ENCODE measurements at regions not wholly inside any gene's neighbourhood (a gene's known extent, or its start where the extent isn't known, plus 50 kb on each side); places are given as distances from the start of the nearest gene placed in this dataset.

DNA sequence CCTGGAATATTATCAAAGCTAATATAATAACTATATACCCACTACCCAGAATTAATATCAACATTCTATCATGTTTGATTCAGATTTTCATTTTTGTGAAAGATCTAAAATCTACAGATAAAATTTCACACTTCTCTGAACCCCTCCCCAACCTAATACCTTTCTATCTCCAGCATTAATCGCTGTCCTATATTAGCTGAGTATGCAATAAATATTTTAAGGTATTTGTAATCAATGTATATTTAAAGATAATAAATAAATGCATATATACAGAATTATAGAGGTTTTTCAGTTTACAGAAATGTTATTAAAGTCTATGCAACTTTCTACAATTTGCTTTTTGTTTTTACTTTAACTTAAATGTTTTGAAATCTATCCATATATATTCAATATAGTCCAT, 156.7 kb upstream of the NRSN1 start:
- intact Hi-C loops (cut with micrococcal nuclease; ENCODE audit: unreplicated experiment): no loop called here
- no TSS peak for BruUV-seq (replicated peaks)
- ATAC-seq: no peak

DNA sequence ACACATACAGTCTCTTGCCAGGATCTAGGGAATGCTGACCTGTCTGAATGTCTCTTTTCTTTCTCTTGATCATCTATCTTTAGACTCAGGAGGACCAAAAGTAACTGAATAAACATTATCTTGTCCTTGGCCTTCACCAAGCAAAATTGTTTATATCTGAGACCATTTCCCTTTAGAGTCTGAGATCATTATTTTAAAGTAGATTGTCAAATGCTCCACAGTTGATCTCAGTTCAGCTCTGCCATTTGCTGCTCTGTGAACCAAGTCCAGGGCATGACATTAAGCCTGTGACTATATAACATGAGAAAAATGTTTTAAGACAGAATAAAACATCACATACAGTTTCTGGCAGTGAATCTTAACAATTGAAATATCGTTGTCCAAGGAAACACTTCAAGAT, 148.3 kb upstream of the NRSN1 start:
- no peak overlapping the region for H3K9ac ChIP-seq (ENCODE audit: insufficient read depth, low read depth, low read length)
- intact Hi-C loops (cut with micrococcal nuclease; ENCODE audit: unreplicated experiment) (no loop called here), in situ Hi-C loops (cut with HindIII; ENCODE audit: extremely low pct_ligation_motif_present, low pct_unique_long_range_greater_than_20kb) (no loop called here)
- no peaks in the 10 kb centered on the region for H4K20me1 ChIP-seq (ENCODE audit: insufficient read depth, low read length)
- H3K79me2 ChIP-seq (ENCODE audit: insufficient read depth, low read length): no peaks in the 10 kb centered on the region
- ATAC-seq (no peak), FAIRE-seq (no peak), DNase-seq (ENCODE audit: low spot score) (no peak)
- no peaks in the 10 kb centered on the region for H3K27me3 ChIP-seq (ENCODE audit: control insufficient read depth in 1 of 2, insufficient read depth in 2 of 2, low read length in 2 of 2)
- no peak overlapping the region for H3K27ac ChIP-seq (ENCODE audit: extremely low read length, insufficient read depth, low read length)
- H3K4me2 ChIP-seq (ENCODE audit: low read depth, low read length): no peak overlapping the region
- no peaks in the 10 kb centered on the region for H3K4me1 ChIP-seq (ENCODE audit: insufficient read depth, low read length)
- ChIA-PET POLR2A (no interaction called here), CTCF (ENCODE audit: low intra/inter-chr PET ratio, low total read pairs) (no interaction called here)
- H3K36me3 ChIP-seq (replicated peaks in 1 of 2; ENCODE audit: control insufficient read depth in 1 of 2, insufficient read depth in 2 of 2, low read length in 2 of 2): no peaks in the 10 kb centered on the region
- no peak overlapping the region for H2AFZ ChIP-seq (ENCODE audit: low read length)
- BruUV-seq (replicated peaks): no TSS peak
- WGBS (ENCODE audit: low lambda C conversion rate): 26% methylated on average over 1 of the region's 1 CpG
- H3K9me3 ChIP-seq (ENCODE audit: low read length): no peaks in the 10 kb centered on the region
- no peak overlapping the region for H3K4me3 ChIP-seq (replicated peaks in 1 of 3; ENCODE audit: insufficient read depth in 1 of 3, low read depth in 2 of 3, low read length in 3 of 3)
- no peak for TF ChIP-seq CREB1 (IDR thresholded peaks at IDR 0.05)
- TF ChIP-seq CREB1 (CRISPR knock-in tag; IDR thresholded peaks at IDR 0.05): no peak
- no peak for TF ChIP-seq XBP1 (CRISPR knock-in tag; IDR thresholded peaks at IDR 0.05)
- TF ChIP-seq, protein P1, sequence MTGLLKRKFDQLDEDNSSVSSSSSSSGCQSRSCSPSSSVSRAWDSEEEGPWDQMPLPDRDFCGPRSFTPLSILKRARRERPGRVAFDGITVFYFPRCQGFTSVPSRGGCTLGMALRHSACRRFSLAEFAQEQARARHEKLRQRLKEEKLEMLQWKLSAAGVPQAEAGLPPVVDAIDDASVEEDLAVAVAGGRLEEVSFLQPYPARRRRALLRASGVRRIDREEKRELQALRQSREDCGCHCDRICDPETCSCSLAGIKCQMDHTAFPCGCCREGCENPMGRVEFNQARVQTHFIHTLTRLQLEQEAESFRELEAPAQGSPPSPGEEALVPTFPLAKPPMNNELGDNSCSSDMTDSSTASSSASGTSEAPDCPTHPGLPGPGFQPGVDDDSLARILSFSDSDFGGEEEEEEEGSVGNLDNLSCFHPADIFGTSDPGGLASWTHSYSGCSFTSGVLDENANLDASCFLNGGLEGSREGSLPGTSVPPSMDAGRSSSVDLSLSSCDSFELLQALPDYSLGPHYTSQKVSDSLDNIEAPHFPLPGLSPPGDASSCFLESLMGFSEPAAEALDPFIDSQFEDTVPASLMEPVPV (CRISPR knock-in tag; IDR thresholded peaks at IDR 0.05): no peak
- no peak for TF ChIP-seq ZNF720 (CRISPR knock-in tag; IDR thresholded peaks at IDR 0.05)
- TF ChIP-seq PLRG1 (conservative IDR thresholded peaks at IDR 0.05): no peak
- TF ChIP-seq ZNF143 (CRISPR knock-in tag; IDR thresholded peaks at IDR 0.05): no peak
- TF ChIP-seq, protein P2, sequence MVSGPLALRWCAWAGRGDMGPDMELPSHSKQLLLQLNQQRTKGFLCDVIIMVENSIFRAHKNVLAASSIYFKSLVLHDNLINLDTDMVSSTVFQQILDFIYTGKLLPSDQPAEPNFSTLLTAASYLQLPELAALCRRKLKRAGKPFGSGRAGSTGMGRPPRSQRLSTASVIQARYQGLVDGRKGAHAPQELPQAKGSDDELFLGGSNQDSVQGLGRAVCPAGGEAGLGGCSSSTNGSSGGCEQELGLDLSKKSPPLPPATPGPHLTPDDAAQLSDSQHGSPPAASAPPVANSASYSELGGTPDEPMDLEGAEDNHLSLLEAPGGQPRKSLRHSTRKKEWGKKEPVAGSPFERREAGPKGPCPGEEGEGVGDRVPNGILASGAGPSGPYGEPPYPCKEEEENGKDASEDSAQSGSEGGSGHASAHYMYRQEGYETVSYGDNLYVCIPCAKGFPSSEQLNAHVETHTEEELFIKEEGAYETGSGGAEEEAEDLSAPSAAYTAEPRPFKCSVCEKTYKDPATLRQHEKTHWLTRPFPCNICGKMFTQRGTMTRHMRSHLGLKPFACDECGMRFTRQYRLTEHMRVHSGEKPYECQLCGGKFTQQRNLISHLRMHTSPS (CRISPR knock-in tag; IDR thresholded peaks at IDR 0.05; ENCODE audit: low read depth): no peak
- TF ChIP-seq, protein P3, sequence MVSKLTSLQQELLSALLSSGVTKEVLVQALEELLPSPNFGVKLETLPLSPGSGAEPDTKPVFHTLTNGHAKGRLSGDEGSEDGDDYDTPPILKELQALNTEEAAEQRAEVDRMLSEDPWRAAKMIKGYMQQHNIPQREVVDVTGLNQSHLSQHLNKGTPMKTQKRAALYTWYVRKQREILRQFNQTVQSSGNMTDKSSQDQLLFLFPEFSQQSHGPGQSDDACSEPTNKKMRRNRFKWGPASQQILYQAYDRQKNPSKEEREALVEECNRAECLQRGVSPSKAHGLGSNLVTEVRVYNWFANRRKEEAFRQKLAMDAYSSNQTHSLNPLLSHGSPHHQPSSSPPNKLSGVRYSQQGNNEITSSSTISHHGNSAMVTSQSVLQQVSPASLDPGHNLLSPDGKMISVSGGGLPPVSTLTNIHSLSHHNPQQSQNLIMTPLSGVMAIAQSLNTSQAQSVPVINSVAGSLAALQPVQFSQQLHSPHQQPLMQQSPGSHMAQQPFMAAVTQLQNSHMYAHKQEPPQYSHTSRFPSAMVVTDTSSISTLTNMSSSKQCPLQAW (CRISPR knock-in tag; IDR thresholded peaks at IDR 0.05): no peak
- no peak for TF ChIP-seq ZNF777 (CRISPR knock-in tag; IDR thresholded peaks at IDR 0.05)

More for the DNA sequence above, 156.7 kb upstream of the NRSN1 start:
- DNase-seq (ENCODE audit: low spot score) (no peak), FAIRE-seq (no peak)
- no peak overlapping the region; a peak in 1 of 6 replicates for H3K4me3 ChIP-seq (replicated peaks in 1 of 3; ENCODE audit: insufficient read depth in 1 of 3, low read depth in 2 of 3, low read length in 3 of 3)
- H4K20me1 ChIP-seq (ENCODE audit: insufficient read depth, low read length): no peaks in the 10 kb centered on the region
- no peaks in the 10 kb centered on the region for H3K9me3 ChIP-seq (ENCODE audit: low read length)
- POLR2A ChIA-PET: no interaction called here
- no peaks in the 10 kb centered on the region for H3K27me3 ChIP-seq (ENCODE audit: control insufficient read depth in 1 of 2, insufficient read depth in 2 of 2, low read length in 2 of 2)
- WGBS (ENCODE audit: low lambda C conversion rate): 3% methylated on average over 1 of the region's 1 CpG
- in situ Hi-C loops (cut with HindIII; ENCODE audit: extremely low pct_ligation_motif_present, low pct_unique_long_range_greater_than_20kb): no loop called here
- no peaks in the 10 kb centered on the region for H3K36me3 ChIP-seq (replicated peaks in 1 of 2; ENCODE audit: control insufficient read depth in 1 of 2, insufficient read depth in 2 of 2, low read length in 2 of 2)
- no peaks in the 10 kb centered on the region for H3K79me2 ChIP-seq (ENCODE audit: insufficient read depth, low read length)
- CTCF ChIA-PET (ENCODE audit: low intra/inter-chr PET ratio, low total read pairs): no interaction called here
- no peak for TF ChIP-seq NAIF1 (CRISPR knock-in tag; IDR thresholded peaks at IDR 0.05; ENCODE audit: borderline replicate concordance)
- TF ChIP-seq YEATS4 (CRISPR knock-in tag; IDR thresholded peaks at IDR 0.05; ENCODE audit: borderline replicate concordance): no peak
- peak; percentile 77 for TF ChIP-seq MAFF (IDR thresholded peaks at IDR 0.05; ENCODE audit: low read depth, low read length)
- TF ChIP-seq, protein P4, sequence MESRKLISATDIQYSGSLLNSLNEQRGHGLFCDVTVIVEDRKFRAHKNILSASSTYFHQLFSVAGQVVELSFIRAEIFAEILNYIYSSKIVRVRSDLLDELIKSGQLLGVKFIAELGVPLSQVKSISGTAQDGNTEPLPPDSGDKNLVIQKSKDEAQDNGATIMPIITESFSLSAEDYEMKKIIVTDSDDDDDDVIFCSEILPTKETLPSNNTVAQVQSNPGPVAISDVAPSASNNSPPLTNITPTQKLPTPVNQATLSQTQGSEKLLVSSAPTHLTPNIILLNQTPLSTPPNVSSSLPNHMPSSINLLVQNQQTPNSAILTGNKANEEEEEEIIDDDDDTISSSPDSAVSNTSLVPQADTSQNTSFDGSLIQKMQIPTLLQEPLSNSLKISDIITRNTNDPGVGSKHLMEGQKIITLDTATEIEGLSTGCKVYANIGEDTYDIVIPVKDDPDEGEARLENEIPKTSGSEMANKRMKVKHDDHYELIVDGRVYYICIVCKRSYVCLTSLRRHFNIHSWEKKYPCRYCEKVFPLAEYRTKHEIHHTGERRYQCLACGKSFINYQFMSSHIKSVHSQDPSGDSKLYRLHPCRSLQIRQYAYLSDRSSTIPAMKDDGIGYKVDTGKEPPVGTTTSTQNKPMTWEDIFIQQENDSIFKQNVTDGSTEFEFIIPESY (CRISPR knock-in tag; IDR thresholded peaks at IDR 0.05): no peak
- TF ChIP-seq MAFK (conservative IDR thresholded peaks at IDR 0.05 in 1 of 2, IDR thresholded peaks at IDR 0.05 in 1 of 2; ENCODE audit: low read length in 2 of 2): peak; percentile 79 to 88
- H3K9ac ChIP-seq (ENCODE audit: insufficient read depth, low read depth, low read length): no peak overlapping the region
- no peak overlapping the region for H3K27ac ChIP-seq (ENCODE audit: extremely low read length, insufficient read depth, low read length)
- no peaks in the 10 kb centered on the region for H3K4me1 ChIP-seq (ENCODE audit: insufficient read depth, low read length)
- no peak overlapping the region for H3K4me2 ChIP-seq (ENCODE audit: low read depth, low read length)
- no peak overlapping the region for H2AFZ ChIP-seq (ENCODE audit: low read length)

Data from HepG2 (cell line).